ENCODE measurements at regions not wholly inside any gene's neighbourhood (a gene's known extent, or its start where the extent isn't known, plus 50 kb on each side); places are given as distances from the start of the nearest gene placed in this dataset.
A peak's percentile ranks its signal among the peaks of the same experiment; 100 is the strongest.
"Not testable (repeated sequence)": the region's sequence is repeated elsewhere in the genome, so short reads cannot be mapped to it uniquely, and the experiment has no call there.

GRCh38 chr2:84288293-84288692, 170.8 kb downstream of the SUCLG1 start:
- no peak for DNase-seq (ENCODE audit: low spot score)

GRCh38 chr2:84286878-84287277, 172.2 kb downstream of the SUCLG1 start:
- DNase-seq (ENCODE audit: low spot score): no peak

- no peak for DNase-seq (ENCODE audit: low spot score)
Measured at GRCh38 chr2:84285056-84285747, 173.9 kb downstream of the SUCLG1 start.

GRCh38 chr2:84283506-84283905, 175.6 kb downstream of the SUCLG1 start:
- no peak for DNase-seq (ENCODE audit: low spot score)

- DNase-seq (ENCODE audit: low spot score): no peak
Measured at GRCh38 chr2:84281510-84281909, 177.6 kb downstream of the SUCLG1 start.

- DNase-seq (ENCODE audit: low spot score): no peak
Measured at GRCh38 chr2:84280873-84281272, 178.2 kb downstream of the SUCLG1 start.

- DNase-seq (ENCODE audit: low spot score): no peak
Measured at GRCh38 chr2:84278386-84278785, 180.7 kb downstream of the SUCLG1 start.

- no peak for DNase-seq (ENCODE audit: low spot score)
Measured at GRCh38 chr2:84276590-84277255, 182.4 kb downstream of the SUCLG1 start.

- no peak for DNase-seq (ENCODE audit: low spot score)
Measured at GRCh38 chr2:84273406-84273805, 185.7 kb downstream of the SUCLG1 start.

GRCh38 chr2:84271977-84272376, 187.1 kb downstream of the SUCLG1 start:
- DNase-seq (ENCODE audit: low spot score): no peak

- DNase-seq (ENCODE audit: low spot score): peak; percentile 42
Measured at GRCh38 chr2:84257831-84258230, 201.2 kb downstream of the SUCLG1 start.

GRCh38 chr2:84251651-84252302, 207.3 kb downstream of the SUCLG1 start:
- DNase-seq (ENCODE audit: low spot score): no peak

GRCh38 chr2:84249140-84249539, 209.9 kb downstream of the SUCLG1 start:
- no peak for DNase-seq (ENCODE audit: low spot score)

GRCh38 chr2:84247532-84247931, 211.5 kb downstream of the SUCLG1 start:
- no peak for DNase-seq (ENCODE audit: low spot score)

- no peak for DNase-seq (ENCODE audit: low spot score)
Measured at GRCh38 chr2:84243788-84244733, 215.0 kb downstream of the SUCLG1 start.

- no peak for DNase-seq (ENCODE audit: low spot score)
Measured at GRCh38 chr2:84238907-84239306, 220.2 kb downstream of the SUCLG1 start.

- DNase-seq (ENCODE audit: low spot score): no peak
Measured at GRCh38 chr2:84236288-84236687, 222.8 kb downstream of the SUCLG1 start.

- no peak for DNase-seq (ENCODE audit: low spot score)
Measured at GRCh38 chr2:84234103-84234502, 225.0 kb downstream of the SUCLG1 start.

- DNase-seq (ENCODE audit: low spot score): peak; percentile 90
Measured at GRCh38 chr2:84231478-84231877, 227.6 kb downstream of the SUCLG1 start.

- DNase-seq (ENCODE audit: low spot score): no peak
Measured at GRCh38 chr2:84224121-84224520, 235.0 kb downstream of the SUCLG1 start.

- no peak for DNase-seq (ENCODE audit: low spot score)
Measured at GRCh38 chr2:84223191-84223590, 235.9 kb downstream of the SUCLG1 start.

GRCh38 chr2:84221102-84221501, 238.0 kb downstream of the SUCLG1 start:
- DNase-seq (ENCODE audit: low spot score): not testable (repeated sequence)

Data from globus pallidus (tissue), 1 donor.